HEK293 (cell line): ENCODE measurements at regions not wholly inside any gene's neighbourhood (a gene's known extent, or its start where the extent isn't known, plus 50 kb on each side); places are given as distances from the start of the nearest gene placed in this dataset.

ENCODE experiments used
- CTCF ChIA-PET: fragments of 350-600 bp; formaldehyde crosslinking; extraction: SDS; loops from one replicate; lab custom pipeline; 2021; ENCODE audit warnings: antibody characterized with exemption; lab: Yijun Ruan, JAX
- POLR2A ChIA-PET: fragments of 300-600 bp; formaldehyde crosslinking; extraction: SDS; loops from one replicate; lab custom pipeline; 2020; ENCODE audit warnings: antibody characterized with exemption, inconsistent platforms; lab: Yijun Ruan, JAX
- H3K27ac ChIP-seq: fragments of 200-500 bp; sonication (Bioruptor generic); 2 replicates; pipeline ENCODE4 v1.5.1; 2014; ENCODE audit warnings: low read depth, low read length, control low read depth, inconsistent platforms; ENCODE audit errors: extremely low read depth
- H3K36me3 ChIP-seq, 2 experiments: fragments of 200-500 bp in 1 of 2; sonication (Bioruptor generic) in 1 of 2; 1 replicate in 1 of 2; 2 replicates in 1 of 2; pipeline ENCODE4 v1.5.1; 2014 to 2017; ENCODE audit warnings: inconsistent platforms in 2 of 2, low read length in 2 of 2; ENCODE audit not compliant: control insufficient read depth in 2 of 2, insufficient read depth in 1 of 2
- H3K4me1 ChIP-seq: fragments of 200-500 bp; sonication (Bioruptor generic); 2 replicates; pipeline ENCODE4 v1.5.1; 2014; ENCODE audit warnings: mild to moderate bottlenecking, low read length, inconsistent platforms; ENCODE audit not compliant: control insufficient read depth, insufficient read depth
- H3K4me3 ChIP-seq: 2 replicates; pipeline ENCODE4 v1.5.1; 2011; ENCODE audit warnings: low read depth, mild to moderate bottlenecking, control low read depth, low read length, moderate library complexity
- H3K9me3 ChIP-seq: fragments of 200-500 bp; sonication (Bioruptor generic); 2 replicates; pipeline ENCODE4 v1.5.1; 2014; ENCODE audit warnings: low read depth, low read length, inconsistent platforms; ENCODE audit not compliant: control insufficient read depth, insufficient read depth
- GFI1B ChIP-seq: fragments of 450-650 bp; formaldehyde crosslinking; IDR thresholded peaks from 2 replicates; pipeline ENCODE4 v1.5.1; 2016; ENCODE audit warnings: missing biosample characterization, missing genetic modification characterization
- GLI2 ChIP-seq: fragments of 450-650 bp; formaldehyde crosslinking; IDR thresholded peaks from 2 replicates; pipeline ENCODE4; 2017; ENCODE audit warnings: missing biosample characterization, missing genetic modification characterization, low read depth, borderline replicate concordance
- HOXC10 ChIP-seq: sonication (generic); formaldehyde crosslinking; IDR thresholded peaks from 2 replicates; pipeline ENCODE4 v1.8.1; 2023; ENCODE audit warnings: mild to moderate bottlenecking, missing genetic modification reagents
- SALL2 ChIP-seq: fragments of 450-650 bp; formaldehyde crosslinking; IDR thresholded peaks from 2 replicates; pipeline ENCODE4 v1.5.0; 2017; ENCODE audit warnings: missing biosample characterization, mild to moderate bottlenecking, missing genetic modification characterization, borderline replicate concordance
- SCRT1 ChIP-seq: fragments of 450-650 bp; formaldehyde crosslinking; IDR thresholded peaks from 2 replicates; pipeline ENCODE4 v1.5.1; 2016; ENCODE audit warnings: missing biosample characterization, missing genetic modification characterization, borderline replicate concordance
- SP3 ChIP-seq: fragments of 450-650 bp; formaldehyde crosslinking; IDR thresholded peaks from 2 replicates; pipeline ENCODE4 v1.5.1; 2016; ENCODE audit warnings: missing biosample characterization, missing genetic modification characterization
- YY2 ChIP-seq: fragments of 450-650 bp; formaldehyde crosslinking; IDR thresholded peaks from 2 replicates; pipeline ENCODE4 v1.5.1; 2016; ENCODE audit warnings: missing biosample characterization, missing genetic modification characterization
- ZEB2 ChIP-seq: fragments of 450-650 bp; formaldehyde crosslinking; IDR thresholded peaks from 2 replicates; pipeline ENCODE4 v1.5.1; 2016; ENCODE audit warnings: missing biosample characterization, missing genetic modification characterization
- ZFP3 ChIP-seq: fragments of 450-650 bp; formaldehyde crosslinking; IDR thresholded peaks from 2 replicates; pipeline ENCODE4 v1.5.1; 2016; ENCODE audit warnings: low read depth, missing biosample characterization, missing genetic modification characterization
- ZFP37 ChIP-seq: fragments of 450-650 bp; formaldehyde crosslinking; IDR thresholded peaks from 2 replicates; pipeline ENCODE4 v1.5.1; 2016; ENCODE audit warnings: missing biosample characterization, missing genetic modification characterization
- ZIC2 ChIP-seq: fragments of 450-650 bp; formaldehyde crosslinking; IDR thresholded peaks from 2 replicates; pipeline ENCODE4 v1.5.1; 2016; ENCODE audit warnings: missing biosample characterization, missing genetic modification characterization
- ZNF10 ChIP-seq: fragments of 450-650 bp; formaldehyde crosslinking; IDR thresholded peaks from 2 replicates; pipeline ENCODE4 v1.5.1; 2017; ENCODE audit warnings: missing biosample characterization, missing genetic modification characterization
- ZNF155 ChIP-seq: fragments of 450-650 bp; formaldehyde crosslinking; IDR thresholded peaks from 2 replicates; pipeline ENCODE4 v1.5.1; 2016; ENCODE audit warnings: missing biosample characterization, missing genetic modification characterization
- ZNF169 ChIP-seq: fragments of 450-650 bp; formaldehyde crosslinking; IDR thresholded peaks from 2 replicates; pipeline ENCODE4 v1.5.1; 2016; ENCODE audit warnings: missing biosample characterization, missing genetic modification characterization
- ZNF266 ChIP-seq: fragments of 450-650 bp; formaldehyde crosslinking; IDR thresholded peaks from 2 replicates; pipeline ENCODE4 v1.5.1; 2016; ENCODE audit warnings: missing biosample characterization, missing genetic modification characterization, low read depth
- ZNF366 ChIP-seq: fragments of 450-650 bp; formaldehyde crosslinking; conservative IDR thresholded peaks from 2 replicates; pipeline ENCODE4 v1.5.1; 2016; ENCODE audit warnings: missing biosample characterization, missing genetic modification characterization
- ZNF394 ChIP-seq: fragments of 450-650 bp; formaldehyde crosslinking; IDR thresholded peaks from 2 replicates; pipeline ENCODE4 v1.5.1; 2016; ENCODE audit warnings: missing biosample characterization, missing genetic modification characterization, mild to moderate bottlenecking, moderate library complexity, borderline replicate concordance
- ZNF416 ChIP-seq: fragments of 450-650 bp; formaldehyde crosslinking; IDR thresholded peaks from 2 replicates; pipeline ENCODE4 v1.5.1; 2016; ENCODE audit warnings: missing biosample characterization, missing genetic modification characterization
- ZNF544 ChIP-seq: fragments of 450-650 bp; formaldehyde crosslinking; IDR thresholded peaks from 2 replicates; pipeline ENCODE4 v1.5.0; 2017; ENCODE audit warnings: missing biosample characterization, missing genetic modification characterization
- ZNF555 ChIP-seq: fragments of 450-650 bp; formaldehyde crosslinking; conservative IDR thresholded peaks from 2 replicates; pipeline ENCODE4 v1.5.1; 2017; ENCODE audit warnings: missing biosample characterization, mild to moderate bottlenecking, missing genetic modification characterization, inconsistent platforms
- ZNF768 ChIP-seq: fragments of 450-650 bp; formaldehyde crosslinking; IDR thresholded peaks from 2 replicates; pipeline ENCODE4 v1.5.1; 2018; ENCODE audit warnings: missing biosample characterization, mild to moderate bottlenecking, missing genetic modification characterization
- TF ChIP-seq, protein P1 (sequence below): fragments of 450-650 bp; formaldehyde crosslinking; IDR thresholded peaks from 2 replicates; pipeline ENCODE4 v1.5.1; 2017; ENCODE audit warnings: missing biosample characterization, missing genetic modification characterization
- TF ChIP-seq, protein P2 (sequence below): fragments of 450-650 bp; formaldehyde crosslinking; IDR thresholded peaks from 2 replicates; pipeline ENCODE4 v1.5.1; 2016; ENCODE audit warnings: missing biosample characterization, missing genetic modification characterization
- TF ChIP-seq, protein P3 (sequence below): fragments of 450-650 bp; formaldehyde crosslinking; IDR thresholded peaks from 2 replicates; pipeline ENCODE4 v1.5.1; 2016; ENCODE audit warnings: missing biosample characterization, missing genetic modification characterization
- TF ChIP-seq, protein P4 (sequence below): fragments of 450-650 bp; formaldehyde crosslinking; IDR thresholded peaks from 2 replicates; pipeline ENCODE4 v1.5.1; 2016; ENCODE audit warnings: missing biosample characterization, missing genetic modification characterization

DNA sequence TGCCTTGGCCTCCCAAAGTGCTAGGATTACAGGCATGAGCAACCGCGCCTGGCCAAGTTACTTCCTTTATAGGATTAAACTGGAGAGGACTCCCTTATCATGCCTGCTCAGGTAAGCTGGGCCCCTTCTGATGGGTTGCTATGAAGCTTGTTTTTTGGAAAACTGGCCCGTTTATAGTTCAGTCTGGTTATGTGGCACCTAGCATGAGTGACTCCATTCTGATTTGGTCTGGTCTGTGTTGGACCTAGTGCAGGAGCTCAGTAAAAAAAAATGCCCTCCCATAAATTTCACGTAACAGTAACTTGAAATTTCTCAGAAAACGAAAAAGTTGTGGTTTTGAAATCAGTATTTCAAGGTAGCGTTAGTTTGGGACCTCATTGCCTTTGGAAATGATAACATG lies 448.4 kb downstream of the HACE1 start:
- ChIA-PET POLR2A (no interaction called here), CTCF (interaction anchor here (0.6 kb wide), 1 partner anchor 525 kb away, joined by 3 read pairs; no protein-coding TSS in a partner anchor)
- no peaks in the 10 kb centered on the region for H3K4me1 ChIP-seq
- H3K27ac ChIP-seq = no peak overlapping the region
- H3K4me3 ChIP-seq = no peak overlapping the region
- no peaks in the 10 kb centered on the region for H3K36me3 ChIP-seq
- TF ChIP-seq ZFP3 (tag by site-specific recombination) (no peak), ZEB2 (tag by site-specific recombination) (no peak), ZNF416 (tag by site-specific recombination) (no peak), SP3 (no peak)
- TF ChIP-seq, protein P1, sequence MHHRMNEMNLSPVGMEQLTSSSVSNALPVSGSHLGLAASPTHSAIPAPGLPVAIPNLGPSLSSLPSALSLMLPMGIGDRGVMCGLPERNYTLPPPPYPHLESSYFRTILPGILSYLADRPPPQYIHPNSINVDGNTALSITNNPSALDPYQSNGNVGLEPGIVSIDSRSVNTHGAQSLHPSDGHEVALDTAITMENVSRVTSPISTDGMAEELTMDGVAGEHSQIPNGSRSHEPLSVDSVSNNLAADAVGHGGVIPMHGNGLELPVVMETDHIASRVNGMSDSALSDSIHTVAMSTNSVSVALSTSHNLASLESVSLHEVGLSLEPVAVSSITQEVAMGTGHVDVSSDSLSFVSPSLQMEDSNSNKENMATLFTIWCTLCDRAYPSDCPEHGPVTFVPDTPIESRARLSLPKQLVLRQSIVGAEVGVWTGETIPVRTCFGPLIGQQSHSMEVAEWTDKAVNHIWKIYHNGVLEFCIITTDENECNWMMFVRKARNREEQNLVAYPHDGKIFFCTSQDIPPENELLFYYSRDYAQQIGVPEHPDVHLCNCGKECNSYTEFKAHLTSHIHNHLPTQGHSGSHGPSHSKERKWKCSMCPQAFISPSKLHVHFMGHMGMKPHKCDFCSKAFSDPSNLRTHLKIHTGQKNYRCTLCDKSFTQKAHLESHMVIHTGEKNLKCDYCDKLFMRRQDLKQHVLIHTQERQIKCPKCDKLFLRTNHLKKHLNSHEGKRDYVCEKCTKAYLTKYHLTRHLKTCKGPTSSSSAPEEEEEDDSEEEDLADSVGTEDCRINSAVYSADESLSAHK (tag by site-specific recombination) = no peak
- TF ChIP-seq, all 188 proteins: peak for 0
- no peaks in the 10 kb centered on the region for H3K9me3 ChIP-seq

DNA sequence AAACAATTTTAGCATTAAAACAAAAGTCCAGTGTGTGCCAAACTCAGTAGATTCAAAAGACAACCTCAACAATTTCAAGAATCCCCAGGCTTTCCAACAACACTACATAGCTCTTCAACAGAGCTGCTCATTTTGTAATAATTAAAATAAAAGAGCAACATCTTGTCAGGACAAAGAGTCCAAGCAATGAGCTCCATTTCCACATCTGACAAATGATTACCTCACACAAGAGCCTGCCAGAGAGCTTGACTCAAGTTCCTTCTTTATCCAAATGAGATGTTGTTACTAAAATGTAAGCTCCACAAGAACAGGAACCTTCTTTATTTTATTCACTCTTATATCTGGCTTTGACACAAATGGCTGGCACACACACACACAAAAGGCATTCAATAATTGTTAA lies 449.8 kb downstream of the HACE1 start:
- no peak overlapping the region for H3K27ac ChIP-seq

More for the DNA sequence above, 449.8 kb downstream of the HACE1 start:
- H3K9me3 ChIP-seq = no peaks in the 10 kb centered on the region
- TF ChIP-seq GLI2 (tag by site-specific recombination) (no peak), ZNF366 (tag by site-specific recombination) (no peak), ZIC2 (tag by site-specific recombination) (no peak), SALL2 (tag by site-specific recombination) (no peak), ZNF155 (tag by site-specific recombination) (no peak), ZFP37 (tag by site-specific recombination) (no peak), ZNF10 (tag by site-specific recombination) (no peak), ZNF266 (no peak), ZNF544 (tag by site-specific recombination) (no peak), HOXC10 (CRISPR knock-in tag) (no peak), ZNF555 (tag by site-specific recombination) (no peak), ZNF394 (no peak), ZNF768 (tag by site-specific recombination) (no peak), GFI1B (no peak), SCRT1 (tag by site-specific recombination) (no peak), YY2 (tag by site-specific recombination) (no peak), ZNF169 (tag by site-specific recombination) (no peak)
- TF ChIP-seq, protein P2, sequence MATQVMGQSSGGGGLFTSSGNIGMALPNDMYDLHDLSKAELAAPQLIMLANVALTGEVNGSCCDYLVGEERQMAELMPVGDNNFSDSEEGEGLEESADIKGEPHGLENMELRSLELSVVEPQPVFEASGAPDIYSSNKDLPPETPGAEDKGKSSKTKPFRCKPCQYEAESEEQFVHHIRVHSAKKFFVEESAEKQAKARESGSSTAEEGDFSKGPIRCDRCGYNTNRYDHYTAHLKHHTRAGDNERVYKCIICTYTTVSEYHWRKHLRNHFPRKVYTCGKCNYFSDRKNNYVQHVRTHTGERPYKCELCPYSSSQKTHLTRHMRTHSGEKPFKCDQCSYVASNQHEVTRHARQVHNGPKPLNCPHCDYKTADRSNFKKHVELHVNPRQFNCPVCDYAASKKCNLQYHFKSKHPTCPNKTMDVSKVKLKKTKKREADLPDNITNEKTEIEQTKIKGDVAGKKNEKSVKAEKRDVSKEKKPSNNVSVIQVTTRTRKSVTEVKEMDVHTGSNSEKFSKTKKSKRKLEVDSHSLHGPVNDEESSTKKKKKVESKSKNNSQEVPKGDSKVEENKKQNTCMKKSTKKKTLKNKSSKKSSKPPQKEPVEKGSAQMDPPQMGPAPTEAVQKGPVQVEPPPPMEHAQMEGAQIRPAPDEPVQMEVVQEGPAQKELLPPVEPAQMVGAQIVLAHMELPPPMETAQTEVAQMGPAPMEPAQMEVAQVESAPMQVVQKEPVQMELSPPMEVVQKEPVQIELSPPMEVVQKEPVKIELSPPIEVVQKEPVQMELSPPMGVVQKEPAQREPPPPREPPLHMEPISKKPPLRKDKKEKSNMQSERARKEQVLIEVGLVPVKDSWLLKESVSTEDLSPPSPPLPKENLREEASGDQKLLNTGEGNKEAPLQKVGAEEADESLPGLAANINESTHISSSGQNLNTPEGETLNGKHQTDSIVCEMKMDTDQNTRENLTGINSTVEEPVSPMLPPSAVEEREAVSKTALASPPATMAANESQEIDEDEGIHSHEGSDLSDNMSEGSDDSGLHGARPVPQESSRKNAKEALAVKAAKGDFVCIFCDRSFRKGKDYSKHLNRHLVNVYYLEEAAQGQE (tag by site-specific recombination) = no peak
- TF ChIP-seq, protein P3, sequence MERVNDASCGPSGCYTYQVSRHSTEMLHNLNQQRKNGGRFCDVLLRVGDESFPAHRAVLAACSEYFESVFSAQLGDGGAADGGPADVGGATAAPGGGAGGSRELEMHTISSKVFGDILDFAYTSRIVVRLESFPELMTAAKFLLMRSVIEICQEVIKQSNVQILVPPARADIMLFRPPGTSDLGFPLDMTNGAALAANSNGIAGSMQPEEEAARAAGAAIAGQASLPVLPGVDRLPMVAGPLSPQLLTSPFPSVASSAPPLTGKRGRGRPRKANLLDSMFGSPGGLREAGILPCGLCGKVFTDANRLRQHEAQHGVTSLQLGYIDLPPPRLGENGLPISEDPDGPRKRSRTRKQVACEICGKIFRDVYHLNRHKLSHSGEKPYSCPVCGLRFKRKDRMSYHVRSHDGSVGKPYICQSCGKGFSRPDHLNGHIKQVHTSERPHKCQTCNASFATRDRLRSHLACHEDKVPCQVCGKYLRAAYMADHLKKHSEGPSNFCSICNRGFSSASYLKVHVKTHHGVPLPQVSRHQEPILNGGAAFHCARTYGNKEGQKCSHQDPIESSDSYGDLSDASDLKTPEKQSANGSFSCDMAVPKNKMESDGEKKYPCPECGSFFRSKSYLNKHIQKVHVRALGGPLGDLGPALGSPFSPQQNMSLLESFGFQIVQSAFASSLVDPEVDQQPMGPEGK (tag by site-specific recombination) = no peak
- TF ChIP-seq, protein P4, sequence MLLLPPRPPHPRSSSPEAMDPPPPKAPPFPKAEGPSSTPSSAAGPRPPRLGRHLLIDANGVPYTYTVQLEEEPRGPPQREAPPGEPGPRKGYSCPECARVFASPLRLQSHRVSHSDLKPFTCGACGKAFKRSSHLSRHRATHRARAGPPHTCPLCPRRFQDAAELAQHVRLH (tag by site-specific recombination) = no peak
- POLR2A ChIA-PET = no interaction called here
- H3K36me3 ChIP-seq = no peaks in the 10 kb centered on the region
- H3K4me1 ChIP-seq = no peaks in the 10 kb centered on the region
- CTCF ChIA-PET = interaction anchor here (0.6 to 1.3 kb wide), 2 partner anchors 60 to 116 kb away, joined by 4 to 5 read pairs; no protein-coding TSS in a partner anchor
- H3K4me3 ChIP-seq = no peak overlapping the region
